MG63 (cell line): ENCODE measurements at regions not wholly inside any gene's neighbourhood (a gene's known extent, or its start where the extent isn't known, plus 50 kb on each side); places are given as distances from the start of the nearest gene placed in this dataset.

Source experiments
- DNase-seq: peaks from one replicate; pipeline ENCODE4 v3.0.0-alpha.2; 2020
- H3K27me3 ChIP-seq: fragments of 250-450 bp; sonication (Bioruptor Pico); 2 replicates; pipeline ENCODE4 v1.5.1; 2020; ENCODE audit warnings: mild to moderate bottlenecking, moderate library complexity
- H3K36me3 ChIP-seq: fragments of 250-450 bp; sonication (Bioruptor Pico); 2 replicates; pipeline ENCODE4 v1.5.1; 2020; ENCODE audit warnings: mild to moderate bottlenecking, moderate library complexity
- H3K4me3 ChIP-seq: fragments of 250-450 bp; sonication (Bioruptor Pico); 2 replicates; pipeline ENCODE4 v1.5.1; 2020; ENCODE audit warnings: mild to moderate bottlenecking, moderate library complexity
- H3K9me3 ChIP-seq: fragments of 250-450 bp; sonication (Bioruptor Pico); 2 replicates; pipeline ENCODE4 v1.5.1; 2020; ENCODE audit warnings: mild to moderate bottlenecking, moderate library complexity

GRCh38 chr13:59538512-59538911 lies 625.2 kb downstream of the DIAPH3 start:
- Histone ChIP-seq H3K36me3 (no peaks in the 10 kb centered on the region), H3K27me3 (no peaks in the 10 kb centered on the region), H3K4me3 (no peak overlapping the region), H3K9me3 (no peaks in the 10 kb centered on the region)
- no peak for DNase-seq

GRCh38 chr13:59542303-59542702 lies 621.4 kb downstream of the DIAPH3 start:
- H3K4me3 ChIP-seq = no peak overlapping the region
- no peaks in the 10 kb centered on the region for H3K27me3 ChIP-seq
- no peaks in the 10 kb centered on the region for H3K9me3 ChIP-seq
- no peak for DNase-seq
- H3K36me3 ChIP-seq = no peaks in the 10 kb centered on the region

- Histone ChIP-seq H3K9me3 (no peaks in the 10 kb centered on the region), H3K27me3 (no peaks in the 10 kb centered on the region), H3K36me3 (no peaks in the 10 kb centered on the region), H3K4me3 (no peak overlapping the region)
- no peak for DNase-seq
These were observed 620.3 kb downstream of the DIAPH3 start for GRCh38 chr13:59543418-59543817.

GRCh38 chr13:59545007-59545406 lies 618.7 kb downstream of the DIAPH3 start:
- Histone ChIP-seq H3K9me3 (no peaks in the 10 kb centered on the region), H3K36me3 (no peaks in the 10 kb centered on the region), H3K4me3 (no peak overlapping the region), H3K27me3 (no peaks in the 10 kb centered on the region)
- no peak for DNase-seq

GRCh38 chr13:59546178-59546577 lies 617.5 kb downstream of the DIAPH3 start:
- no peaks in the 10 kb centered on the region for H3K27me3 ChIP-seq
- DNase-seq = no peak
- no peaks in the 10 kb centered on the region for H3K36me3 ChIP-seq
- H3K4me3 ChIP-seq = no peak overlapping the region
- H3K9me3 ChIP-seq = no peaks in the 10 kb centered on the region

- Histone ChIP-seq H3K36me3 (no peaks in the 10 kb centered on the region), H3K9me3 (no peaks in the 10 kb centered on the region), H3K4me3 (no peak overlapping the region), H3K27me3 (no peaks in the 10 kb centered on the region)
- DNase-seq = no peak
These were observed 615.8 kb downstream of the DIAPH3 start for GRCh38 chr13:59547950-59548349.

- H3K27me3 ChIP-seq = no peaks in the 10 kb centered on the region
- H3K9me3 ChIP-seq = no peaks in the 10 kb centered on the region
- H3K4me3 ChIP-seq = no peak overlapping the region
- H3K36me3 ChIP-seq = no peaks in the 10 kb centered on the region
- DNase-seq = no peak
These were observed 600.8 kb downstream of the DIAPH3 start for GRCh38 chr13:59562924-59563323.

GRCh38 chr13:59566561-59566960 lies 597.2 kb downstream of the DIAPH3 start:
- H3K36me3 ChIP-seq = no peaks in the 10 kb centered on the region
- H3K27me3 ChIP-seq = peaks cover 8% of the 10 kb centered on the region
- DNase-seq = no peak

GRCh38 chr13:59568306-59568705 lies 595.4 kb downstream of the DIAPH3 start:
- Histone ChIP-seq H3K27me3 (peaks cover 8% of the 10 kb centered on the region), H3K9me3 (no peaks in the 10 kb centered on the region), H3K36me3 (no peaks in the 10 kb centered on the region), H3K4me3 (no peak overlapping the region)
- no peak for DNase-seq

More at GRCh38 chr13:59566561-59566960, 597.2 kb downstream of the DIAPH3 start:
- no peak overlapping the region for H3K4me3 ChIP-seq
- H3K9me3 ChIP-seq = no peaks in the 10 kb centered on the region

- Histone ChIP-seq H3K36me3 (no peaks in the 10 kb centered on the region), H3K9me3 (no peaks in the 10 kb centered on the region), H3K27me3 (peaks cover 12% of the 10 kb centered on the region), H3K4me3 (no peak overlapping the region)
- DNase-seq = no peak
These were observed 593.5 kb downstream of the DIAPH3 start for GRCh38 chr13:59570204-59570603.

- no peak overlapping the region for H3K4me3 ChIP-seq
- peaks cover 5% of the 10 kb centered on the region; the same call in 1 of the 2 replicates for H3K27me3 ChIP-seq
- DNase-seq = no peak
- H3K36me3 ChIP-seq = no peaks in the 10 kb centered on the region
- no peaks in the 10 kb centered on the region for H3K9me3 ChIP-seq
These were observed 579.6 kb downstream of the DIAPH3 start for GRCh38 chr13:59584101-59584500.

- no peak overlapping the region for H3K4me3 ChIP-seq
- no peak for DNase-seq
- peaks cover 5% of the 10 kb centered on the region; the same call in 1 of the 2 replicates for H3K27me3 ChIP-seq
- H3K36me3 ChIP-seq = no peaks in the 10 kb centered on the region
- no peaks in the 10 kb centered on the region for H3K9me3 ChIP-seq
These were observed 578.7 kb downstream of the DIAPH3 start for GRCh38 chr13:59584761-59585670.

- Histone ChIP-seq H3K36me3 (no peaks in the 10 kb centered on the region), H3K9me3 (no peaks in the 10 kb centered on the region), H3K4me3 (no peak overlapping the region), H3K27me3 (peaks cover 5% of the 10 kb centered on the region; the same call in 1 of the 2 replicates)
- DNase-seq = no peak
These were observed 576.7 kb downstream of the DIAPH3 start for GRCh38 chr13:59587030-59587429.

- no peak overlapping the region for H3K4me3 ChIP-seq
- DNase-seq = no peak
- H3K27me3 ChIP-seq = peaks cover 5% of the 10 kb centered on the region; the same call in 1 of the 2 replicates
- H3K36me3 ChIP-seq = no peaks in the 10 kb centered on the region
- H3K9me3 ChIP-seq = no peaks in the 10 kb centered on the region
These were observed 575.6 kb downstream of the DIAPH3 start for GRCh38 chr13:59587971-59588716.

GRCh38 chr13:59588717-59589067 lies 575.0 kb downstream of the DIAPH3 start:
- Histone ChIP-seq H3K36me3 (no peaks in the 10 kb centered on the region), H3K9me3 (no peaks in the 10 kb centered on the region), H3K4me3 (no peak overlapping the region), H3K27me3 (peaks cover 5% of the 10 kb centered on the region; the same call in 1 of the 2 replicates)
- DNase-seq = no peak

- no peak for DNase-seq
- no peak overlapping the region for H3K4me3 ChIP-seq
- H3K9me3 ChIP-seq = peaks cover 6% of the 10 kb centered on the region; the same call in 1 of the 2 replicates
- no peaks in the 10 kb centered on the region for H3K36me3 ChIP-seq
- H3K27me3 ChIP-seq = no peaks in the 10 kb centered on the region; the same call in 1 of the 2 replicates
These were observed 561.7 kb downstream of the DIAPH3 start for GRCh38 chr13:59601993-59602392.

- DNase-seq = no peak
- Histone ChIP-seq H3K4me3 (no peak overlapping the region), H3K36me3 (no peaks in the 10 kb centered on the region), H3K9me3 (peaks cover 6% of the 10 kb centered on the region; the same call in 1 of the 2 replicates), H3K27me3 (no peaks in the 10 kb centered on the region; the same call in 1 of the 2 replicates)
These were observed 560.1 kb downstream of the DIAPH3 start for GRCh38 chr13:59603646-59604045.
